H1 (cell line): ENCODE measurements at regions not wholly inside any gene's neighbourhood (a gene's known extent, or its start where the extent isn't known, plus 50 kb on each side); places are given as distances from the start of the nearest gene placed in this dataset.

Experiments used
- CHD7 ChIP-seq: fragments of 300-600 bp; sonication (generic); IDR thresholded peaks from 2 replicates; pipeline ENCODE4 v1.7.1; 2012; ENCODE audit warnings: low read length, moderate library complexity, mild to moderate bottlenecking, inconsistent platforms; ENCODE audit not compliant: insufficient replicate concordance
- CTBP2 ChIP-seq: IDR thresholded peaks from 2 replicates; pipeline ENCODE4 v1.7.0; 2011; ENCODE audit warnings: borderline replicate concordance, mild to moderate bottlenecking, moderate library complexity, mixed read lengths, low read length; ENCODE audit not compliant: insufficient read depth, insufficient read length
- EP300 ChIP-seq, 2 experiments: IDR thresholded peaks; 1 replicate in 1 of 2; 2 replicates in 1 of 2; pipeline ENCODE4 v1.6.1; 2011 to 2012; ENCODE audit warnings: low read depth in 2 of 2, low read length in 2 of 2, mild to moderate bottlenecking in 2 of 2, borderline replicate concordance in 1 of 2, inconsistent platforms in 1 of 2, moderate library complexity in 1 of 2
- KDM1A ChIP-seq: fragments of 200-600, 300-600 bp; sonication (generic); IDR thresholded peaks from 2 replicates; pipeline ENCODE4 v1.7.1; 2016; ENCODE audit warnings: mild to moderate bottlenecking, low read length, borderline replicate concordance
- YY1 ChIP-seq: IDR thresholded peaks from 2 replicates; pipeline ENCODE4 v1.6.1; 2011; ENCODE audit warnings: low read depth, mild to moderate bottlenecking, low read length

GRCh38 chr3:80278056-80278455 lies 510.3 kb upstream of the ROBO1 start (continued):
- TF ChIP-seq CHD7 (no peak), YY1 (no peak), EP300 (IDR thresholded peaks at IDR 0.05; ENCODE audit: borderline replicate concordance in 1 of 2, low read depth in 2 of 2, low read length in 2 of 2) (no peak), KDM1A (no peak), CTBP2 (no peak)
- TF ChIP-seq, all 59 proteins: peak for 0
